IMR-90 (cell line): ENCODE measurements at regions not wholly inside any gene's neighbourhood (a gene's known extent, or its start where the extent isn't known, plus 50 kb on each side); places are given as distances from the start of the nearest gene placed in this dataset.

Experiments used
- ATAC-seq: fragments of 200-7000 bp; cut with Tn5 transposase; 2 replicates; pipeline ENCODE4 v1.9.1; 2020; ENCODE audit warnings: low read depth, mild to moderate bottlenecking, moderate library complexity
- BruUV-seq: library from RNA; stranded (reverse); fragments of 400-500 nt; replicated peaks from 2 replicates; lab custom pipeline; 2021; lab: Mats Ljungman, UMichigan
- CTCF ChIA-PET: fragments of 300-600 bp; formaldehyde crosslinking; extraction: SDS; loops from one replicate; lab custom pipeline; 2021; ENCODE audit warnings: antibody characterized with exemption; lab: Yijun Ruan, JAX
- POLR2A ChIA-PET: fragments of 300-600 bp; sonication (Branson Sonifier 250); formaldehyde crosslinking; loops from one replicate; lab custom pipeline; 2022; ENCODE audit warnings: antibody characterized with exemption; ENCODE audit not compliant: unreplicated experiment; lab: Charles Lee
- DNase-seq: peaks from one replicate; pipeline ENCODE4 v3.0.0; 2013
- H2AFZ ChIP-seq: replicated peaks from 2 replicates; pipeline ENCODE3; 2013; ENCODE audit warnings: low read length, mild to moderate bottlenecking; ENCODE audit not compliant: poor library complexity
- H2AK5ac ChIP-seq: 2 replicates; pipeline ENCODE4 v1.6.1; 2013; ENCODE audit warnings: low read depth, low read length, inconsistent platforms
- H2AK9ac ChIP-seq: replicated peaks from 2 replicates; pipeline ENCODE3; 2013; ENCODE audit warnings: mild to moderate bottlenecking, low read depth, low read length, moderate library complexity; ENCODE audit not compliant: poor library complexity
- H2BK120ac ChIP-seq: 2 replicates; pipeline ENCODE4 v1.6.1; 2013; ENCODE audit warnings: low read depth, low read length, inconsistent platforms
- H2BK15ac ChIP-seq: 3 replicates; pipeline ENCODE4 v1.6.1; 2013; ENCODE audit warnings: low read depth, low read length, inconsistent platforms
- H2BK20ac ChIP-seq: 2 replicates; pipeline ENCODE4 v1.6.1; 2013; ENCODE audit warnings: low read depth, mild to moderate bottlenecking, inconsistent platforms, low read length, moderate library complexity
- H2BK5ac ChIP-seq: 2 replicates; pipeline ENCODE4 v1.6.1; 2013; ENCODE audit warnings: mild to moderate bottlenecking, low read depth, low read length, inconsistent platforms; ENCODE audit not compliant: poor library complexity, severe bottlenecking
- H3K14ac ChIP-seq: replicated peaks from 2 replicates; pipeline ENCODE4 v1.6.1; 2013; ENCODE audit warnings: low read depth, low read length, inconsistent platforms
- H3K18ac ChIP-seq: 2 replicates; pipeline ENCODE4 v1.6.1; 2013; ENCODE audit warnings: low read depth, low read length, control low read depth
- H3K23ac ChIP-seq: 2 replicates; pipeline ENCODE4 v1.6.1; 2013; ENCODE audit warnings: low read depth, low read length, inconsistent platforms
- H3K27ac ChIP-seq: 2 replicates; pipeline ENCODE4 v1.5.1; 2013; ENCODE audit warnings: mild to moderate bottlenecking, control low read depth, low read length; ENCODE audit not compliant: insufficient read depth
- H3K27me3 ChIP-seq: 2 replicates; pipeline ENCODE4 v1.6.1; 2013; ENCODE audit warnings: low read length; ENCODE audit not compliant: control insufficient read depth, insufficient read depth
- H3K36me3 ChIP-seq: 2 replicates; pipeline ENCODE4 v1.6.1; 2013; ENCODE audit warnings: low read length, mixed read lengths; ENCODE audit not compliant: control insufficient read depth, insufficient read depth
- H3K4ac ChIP-seq: 2 replicates; pipeline ENCODE4 v1.6.1; 2013; ENCODE audit warnings: low read depth, low read length, inconsistent platforms
- H3K4me1 ChIP-seq: 2 replicates; pipeline ENCODE4 v1.6.1; 2013; ENCODE audit warnings: low read length, mixed read lengths; ENCODE audit not compliant: control insufficient read depth, insufficient read depth
- H3K4me2 ChIP-seq: 2 replicates; pipeline ENCODE4 v1.6.1; 2013; ENCODE audit warnings: low read depth, mild to moderate bottlenecking, control low read depth, low read length, moderate library complexity
- H3K4me3 ChIP-seq: 2 replicates; pipeline ENCODE4 v1.5.1; 2013; ENCODE audit warnings: low read depth, mild to moderate bottlenecking, control low read depth, low read length, moderate library complexity; ENCODE audit not compliant: insufficient read depth
- H3K56ac ChIP-seq: 2 replicates; pipeline ENCODE4 v1.6.1; 2013; ENCODE audit warnings: low read length, inconsistent platforms; ENCODE audit not compliant: insufficient read depth; ENCODE audit errors: extremely low read depth
- H3K79me1 ChIP-seq, 2 experiments: 2 replicates each; pipeline ENCODE4 v1.6.1; 2013; ENCODE audit warnings: low read length in 2 of 2, inconsistent platforms in 1 of 2, low read depth in 1 of 2
- H3K9ac ChIP-seq: 2 replicates; pipeline ENCODE4 v1.6.1; 2013; ENCODE audit warnings: low read depth, low read length, control low read depth
- H3K9me1 ChIP-seq: 2 replicates; pipeline ENCODE4 v1.6.1; 2013; ENCODE audit warnings: low read length, inconsistent platforms; ENCODE audit not compliant: insufficient read depth
- H3K9me3 ChIP-seq: 2 replicates; pipeline ENCODE4 v1.6.1; 2013; ENCODE audit warnings: low read length; ENCODE audit not compliant: control insufficient read depth, insufficient read depth
- H4K20me1 ChIP-seq: 2 replicates; pipeline ENCODE4 v1.6.1; 2013; ENCODE audit warnings: low read length, inconsistent platforms; ENCODE audit not compliant: insufficient read depth
- H4K5ac ChIP-seq: 2 replicates; pipeline ENCODE4 v1.6.1; 2013; ENCODE audit warnings: mild to moderate bottlenecking, low read depth, low read length, control low read depth
- H4K8ac ChIP-seq, 2 experiments: 2 replicates each; pipeline ENCODE4 v1.6.1; 2013; ENCODE audit warnings: low read depth in 2 of 2, low read length in 2 of 2, control low read depth in 1 of 2, inconsistent platforms in 1 of 2
- H4K91ac ChIP-seq: 2 replicates; pipeline ENCODE4 v1.6.1; 2013; ENCODE audit warnings: low read depth, low read length, inconsistent platforms; ENCODE audit not compliant: insufficient read depth
- BHLHE40 ChIP-seq: fragments of 150-350 bp; IDR thresholded peaks from 2 replicates; pipeline ENCODE4 v1.6.1; 2016; ENCODE audit warnings: mild to moderate bottlenecking, low read depth, low read length
- CEBPB ChIP-seq: IDR thresholded peaks from 2 replicates; pipeline ENCODE4 v1.6.1; 2012; ENCODE audit warnings: low read depth, low read length, improper control_type of control experiment
- CHD1 ChIP-seq: IDR thresholded peaks from 2 replicates; pipeline ENCODE4 v1.6.1; 2012; ENCODE audit warnings: low read depth, low read length, improper control_type of control experiment
- CTCF ChIP-seq: conservative IDR thresholded peaks from 2 replicates; pipeline ENCODE4 v1.5.1; 2012; ENCODE audit warnings: mild to moderate bottlenecking, low read depth, low read length, improper control_type of control experiment
- FOS ChIP-seq: fragments of 150-350 bp; IDR thresholded peaks from 2 replicates; pipeline ENCODE4 v1.6.1; 2016; ENCODE audit warnings: low read depth, low read length
- MAFK ChIP-seq: IDR thresholded peaks from 2 replicates; pipeline ENCODE4 v1.6.1; 2012; ENCODE audit warnings: low read depth, low read length, improper control_type of control experiment
- MAZ ChIP-seq: IDR thresholded peaks from 2 replicates; pipeline ENCODE4 v1.6.1; 2012; ENCODE audit warnings: low read depth, mild to moderate bottlenecking, low read length, improper control_type of control experiment, moderate library complexity, borderline replicate concordance
- MXI1 ChIP-seq: IDR thresholded peaks from 2 replicates; pipeline ENCODE4 v1.6.1; 2012; ENCODE audit warnings: low read depth, mild to moderate bottlenecking, low read length, moderate library complexity, borderline replicate concordance
- NFE2L2 ChIP-seq: fragments of 150-350 bp; IDR thresholded peaks from 2 replicates; pipeline ENCODE4 v1.6.1; 2016; ENCODE audit warnings: low read depth, mild to moderate bottlenecking, low read length
- POLR2A ChIP-seq: IDR thresholded peaks from 2 replicates; pipeline ENCODE4 v1.6.1; 2012; ENCODE audit warnings: mild to moderate bottlenecking, low read depth, low read length
- RAD21 ChIP-seq: IDR thresholded peaks from 2 replicates; pipeline ENCODE4 v1.6.1; 2012; ENCODE audit warnings: low read length, improper control_type of control experiment
- RCOR1 ChIP-seq: IDR thresholded peaks from 2 replicates; pipeline ENCODE4 v1.6.1; 2012; ENCODE audit warnings: mild to moderate bottlenecking, low read length, improper control_type of control experiment; ENCODE audit not compliant: insufficient replicate concordance
- RFX5 ChIP-seq: IDR thresholded peaks from 2 replicates; pipeline ENCODE4 v1.8.0; 2012; ENCODE audit warnings: low read depth, mild to moderate bottlenecking, low read length, moderate library complexity
- SMC3 ChIP-seq: fragments of 150-350 bp; IDR thresholded peaks from 2 replicates; pipeline ENCODE4 v1.6.1; 2016; ENCODE audit warnings: low read depth, mild to moderate bottlenecking, antibody characterized with exemption, low read length, moderate library complexity
- WGBS, 2 experiments: methylation state at CpG; one replicate each; pipeline versions ENCODE4 v1.1.5 to v1.1.7; 2013; ENCODE audit warnings: missing lambda C conversion rate in 2 of 2; ENCODE audit not compliant: insufficient read length in 1 of 2; ENCODE audit errors: extremely low coverage in 2 of 2; 5-methylcytosine and 5-hydroxymethylcytosine counted together
- dilution Hi-C: fragments of 300-500 bp; cut with HindIII; formaldehyde crosslinking; loops from one replicate; pipeline ENCODE4 v1.14.3; 2018; ENCODE audit warnings: low sequenced_read_pairs; ENCODE audit not compliant: unreplicated experiment
- in situ Hi-C: fragments of 300-500 bp; cut with MboI; formaldehyde crosslinking; loops from 3 replicates; pipeline ENCODE4 v1.14.3; 2019; ENCODE audit warnings: low sequenced_read_pairs, inconsistent platforms, mixed read lengths
- intact Hi-C: fragments of 100-400 bp; cut with micrococcal nuclease; formaldehyde crosslinking; loops from 2 replicates; pipeline ENCODE4 v1.10.0; 2022
- TF ChIP-seq, protein P1 (sequence below): fragments of 150-350 bp; IDR thresholded peaks from 2 replicates; pipeline ENCODE4 v1.6.1; 2016; ENCODE audit warnings: low read depth, mild to moderate bottlenecking, low read length, moderate library complexity, borderline replicate concordance
- TF ChIP-seq, protein P2 (sequence below): fragments of 150-350 bp; IDR thresholded peaks from 2 replicates; pipeline ENCODE4 v1.6.1; 2017; ENCODE audit warnings: mild to moderate bottlenecking, antibody characterized with exemption, low read length, low read depth

DNA sequence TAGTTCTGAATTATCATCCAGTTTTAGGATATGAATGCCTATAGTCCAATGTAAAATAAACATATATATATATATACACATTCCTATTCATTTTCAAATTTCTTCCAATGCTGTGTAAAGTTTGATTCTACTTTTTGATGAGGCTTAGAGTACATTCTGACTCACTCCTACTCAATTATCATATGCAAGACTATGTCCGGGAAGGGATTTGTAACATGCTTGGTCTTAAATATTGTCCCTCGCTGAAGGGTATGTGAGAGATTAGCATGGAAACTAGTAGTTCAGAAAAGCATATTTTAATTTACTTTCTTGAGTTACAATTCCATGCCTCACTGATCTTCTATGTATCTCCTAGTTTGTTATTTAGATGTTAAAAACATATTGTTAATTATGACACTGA is 377.7 kb upstream of the MAP2 start:
- H2AK5ac ChIP-seq: no peak overlapping the region
- H3K4me3 ChIP-seq: no peak overlapping the region
- no peak overlapping the region for H2BK120ac ChIP-seq
- H2AFZ ChIP-seq: no peak overlapping the region
- H3K9me3 ChIP-seq: peaks cover 6% of the 10 kb centered on the region
- H4K91ac ChIP-seq: no peak overlapping the region
- H3K9me1 ChIP-seq: no peaks in the 10 kb centered on the region
- no peaks in the 10 kb centered on the region for H3K36me3 ChIP-seq
- H2BK15ac ChIP-seq: no peak overlapping the region
- no peak for TF ChIP-seq CEBPB
- no peak for TF ChIP-seq MXI1
- no peak for TF ChIP-seq CHD1
- TF ChIP-seq FOS: no peak
- no peak for TF ChIP-seq RCOR1
- no peak for TF ChIP-seq CTCF
- TF ChIP-seq POLR2A: no peak
- TF ChIP-seq SMC3: no peak
- no peak for TF ChIP-seq NFE2L2
- TF ChIP-seq, protein P1, sequence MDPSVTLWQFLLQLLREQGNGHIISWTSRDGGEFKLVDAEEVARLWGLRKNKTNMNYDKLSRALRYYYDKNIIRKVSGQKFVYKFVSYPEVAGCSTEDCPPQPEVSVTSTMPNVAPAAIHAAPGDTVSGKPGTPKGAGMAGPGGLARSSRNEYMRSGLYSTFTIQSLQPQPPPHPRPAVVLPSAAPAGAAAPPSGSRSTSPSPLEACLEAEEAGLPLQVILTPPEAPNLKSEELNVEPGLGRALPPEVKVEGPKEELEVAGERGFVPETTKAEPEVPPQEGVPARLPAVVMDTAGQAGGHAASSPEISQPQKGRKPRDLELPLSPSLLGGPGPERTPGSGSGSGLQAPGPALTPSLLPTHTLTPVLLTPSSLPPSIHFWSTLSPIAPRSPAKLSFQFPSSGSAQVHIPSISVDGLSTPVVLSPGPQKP: no peak
- TF ChIP-seq, protein P2, sequence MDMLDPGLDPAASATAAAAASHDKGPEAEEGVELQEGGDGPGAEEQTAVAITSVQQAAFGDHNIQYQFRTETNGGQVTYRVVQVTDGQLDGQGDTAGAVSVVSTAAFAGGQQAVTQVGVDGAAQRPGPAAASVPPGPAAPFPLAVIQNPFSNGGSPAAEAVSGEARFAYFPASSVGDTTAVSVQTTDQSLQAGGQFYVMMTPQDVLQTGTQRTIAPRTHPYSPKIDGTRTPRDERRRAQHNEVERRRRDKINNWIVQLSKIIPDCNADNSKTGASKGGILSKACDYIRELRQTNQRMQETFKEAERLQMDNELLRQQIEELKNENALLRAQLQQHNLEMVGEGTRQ: no peak
- TF ChIP-seq MAFK: no peak
- TF ChIP-seq BHLHE40: no peak
- TF ChIP-seq RAD21: no peak
- TF ChIP-seq MAZ: no peak
- no peak for TF ChIP-seq RFX5
- H3K56ac ChIP-seq: no peak overlapping the region
- dilution Hi-C loops (no loop called here), in situ Hi-C loops (no loop called here), intact Hi-C loops (no loop called here)
- no TSS peak for BruUV-seq
- no peak overlapping the region for H3K9ac ChIP-seq
- no CpG with 5 or more reads among the region's 2 CpGs for WGBS, 2 experiments
- H2BK5ac ChIP-seq: no peak overlapping the region
- DNase-seq (no peak), ATAC-seq (no peak)
- no peaks in the 10 kb centered on the region for H4K20me1 ChIP-seq
- no peak overlapping the region for H3K14ac ChIP-seq
- H4K5ac ChIP-seq: no peak overlapping the region
- no peak overlapping the region for H3K4ac ChIP-seq
- no peak overlapping the region for H3K23ac ChIP-seq
- ChIA-PET POLR2A (no interaction called here), CTCF (no interaction called here)
- H4K8ac ChIP-seq: no peak overlapping the region
- H2BK20ac ChIP-seq: no peak overlapping the region
- no peak overlapping the region for H2AK9ac ChIP-seq
- no peaks in the 10 kb centered on the region for H3K27me3 ChIP-seq
- H3K79me1 ChIP-seq: no peaks in the 10 kb centered on the region
- no peak overlapping the region for H3K27ac ChIP-seq
- no peak overlapping the region for H3K18ac ChIP-seq
- H3K4me2 ChIP-seq: no peak overlapping the region
- H3K4me1 ChIP-seq: no peaks in the 10 kb centered on the region
